H9 (cell line): ENCODE measurements at regions not wholly inside any gene's neighbourhood (a gene's known extent, or its start where the extent isn't known, plus 50 kb on each side); places are given as distances from the start of the nearest gene placed in this dataset.

Experiments used
- DNase-seq: peaks from one replicate; pipeline ENCODE4 v3.0.0-alpha.2; 2017
- H2AFZ ChIP-seq: one replicate; pipeline ENCODE4 v1.6.1; 2013; ENCODE audit warnings: mild to moderate bottlenecking, low read length, control low read depth, moderate library complexity
- H2AK5ac ChIP-seq: 2 replicates; pipeline ENCODE4 v1.6.1; 2013; ENCODE audit warnings: low read length, control low read depth, mixed read lengths; ENCODE audit not compliant: insufficient read length
- H2BK120ac ChIP-seq: one replicate; pipeline ENCODE4 v1.6.1; 2013; ENCODE audit warnings: low read depth, mild to moderate bottlenecking, low read length, control low read depth, inconsistent platforms; ENCODE audit not compliant: poor library complexity, severe bottlenecking
- H2BK12ac ChIP-seq: 2 replicates; pipeline ENCODE4 v1.6.1; 2013; ENCODE audit warnings: low read length, control low read depth, mixed read lengths, low read depth; ENCODE audit not compliant: insufficient read length
- H2BK15ac ChIP-seq: 2 replicates; pipeline ENCODE4 v1.6.1; 2013; ENCODE audit warnings: low read depth, low read length, control low read depth
- H2BK20ac ChIP-seq: one replicate; pipeline ENCODE4 v1.6.1; 2013; ENCODE audit warnings: low read depth, mild to moderate bottlenecking, low read length, control low read depth, inconsistent platforms; ENCODE audit not compliant: poor library complexity, severe bottlenecking
- H2BK5ac ChIP-seq: 2 replicates; pipeline ENCODE4 v1.6.1; 2013; ENCODE audit warnings: low read length, control low read depth, mixed read lengths; ENCODE audit not compliant: insufficient read length
- H3K14ac ChIP-seq: 2 replicates; pipeline ENCODE4 v1.6.1; 2013; ENCODE audit warnings: low read length, control low read depth; ENCODE audit not compliant: insufficient read depth
- H3K18ac ChIP-seq: 2 replicates; pipeline ENCODE4 v1.6.1; 2013; ENCODE audit warnings: low read depth, mild to moderate bottlenecking, mixed read lengths, low read length, control low read depth; ENCODE audit not compliant: insufficient read length
- H3K23ac ChIP-seq: 2 replicates; pipeline ENCODE4 v1.6.1; 2013; ENCODE audit warnings: low read length, control low read depth, mixed read lengths, low read depth; ENCODE audit not compliant: insufficient read length
- H3K23me2 ChIP-seq: 2 replicates; pipeline ENCODE4 v1.6.1; 2013; ENCODE audit warnings: low read depth, mild to moderate bottlenecking, mixed read lengths, low read length, control low read depth; ENCODE audit not compliant: insufficient read length, poor library complexity, severe bottlenecking
- H3K27ac ChIP-seq: 2 replicates; pipeline ENCODE4 v1.5.1; 2013; ENCODE audit warnings: low read length, control low read depth, mixed read lengths, low read depth; ENCODE audit not compliant: insufficient read length
- H3K27me3 ChIP-seq: 2 replicates; pipeline ENCODE4 v1.6.1; 2013; ENCODE audit warnings: low read length, control low read depth, inconsistent platforms; ENCODE audit not compliant: insufficient read depth
- H3K4ac ChIP-seq: 2 replicates; pipeline ENCODE4 v1.6.1; 2013; ENCODE audit warnings: low read depth, mild to moderate bottlenecking, control low read depth, inconsistent platforms, low read length, moderate library complexity
- H3K4me1 ChIP-seq: 2 replicates; pipeline ENCODE4 v1.6.1; 2013; ENCODE audit warnings: low read length, control low read depth, inconsistent platforms; ENCODE audit not compliant: insufficient read depth
- H3K4me2 ChIP-seq: 2 replicates; pipeline ENCODE4 v1.6.1; 2013; ENCODE audit warnings: low read length, control low read depth, mixed read lengths; ENCODE audit not compliant: insufficient read length, insufficient read depth
- H3K56ac ChIP-seq: 2 replicates; pipeline ENCODE4 v1.6.1; 2013; ENCODE audit warnings: low read depth, mild to moderate bottlenecking, mixed read lengths, low read length, control low read depth; ENCODE audit not compliant: insufficient read length
- H3K79me1 ChIP-seq: 2 replicates; pipeline ENCODE4 v1.6.1; 2013; ENCODE audit warnings: low read depth, mild to moderate bottlenecking, moderate library complexity, low read length, control low read depth, inconsistent platforms; ENCODE audit not compliant: insufficient read depth, poor library complexity, severe bottlenecking
- H3K79me2 ChIP-seq: 2 replicates; pipeline ENCODE4 v1.6.1; 2013; ENCODE audit warnings: low read length, control low read depth, inconsistent platforms; ENCODE audit not compliant: insufficient read depth
- H3K9ac ChIP-seq: 2 replicates; pipeline ENCODE4 v1.6.1; 2013; ENCODE audit warnings: low read length, control low read depth, mixed read lengths; ENCODE audit not compliant: insufficient read length; ENCODE audit errors: extremely low read depth
- H3K9me3 ChIP-seq: one replicate; pipeline ENCODE4 v1.6.1; 2013; ENCODE audit warnings: low read depth, low read length, inconsistent platforms; ENCODE audit not compliant: control insufficient read depth
- H3T11ph ChIP-seq: one replicate; pipeline ENCODE4 v1.6.1; 2013; ENCODE audit warnings: mild to moderate bottlenecking, low read length, control low read depth, inconsistent platforms
- H4K20me1 ChIP-seq: one replicate; pipeline ENCODE4 v1.6.1; 2013; ENCODE audit not compliant: control insufficient read depth, insufficient read length, insufficient read depth
- H4K5ac ChIP-seq: 2 replicates; pipeline ENCODE4 v1.6.1; 2013; ENCODE audit warnings: low read depth, mild to moderate bottlenecking, mixed read lengths, low read length, control low read depth; ENCODE audit not compliant: insufficient read length
- H4K8ac ChIP-seq: replicated peaks from 2 replicates; pipeline ENCODE4 v1.6.1; 2013; ENCODE audit warnings: low read length, control low read depth, mixed read lengths, low read depth; ENCODE audit not compliant: insufficient read length
- H4K91ac ChIP-seq: 2 replicates; pipeline ENCODE4 v1.6.1; 2013; ENCODE audit warnings: low read depth, mild to moderate bottlenecking, moderate library complexity, mixed read lengths, low read length, control low read depth; ENCODE audit not compliant: insufficient read length
- H3K27ac Mint-ChIP-seq, 3 experiments: 2 replicates in 2 of 3; 3 replicates in 1 of 3; pipeline ENCODE4 v1.8.0; 2020 to 2021; ENCODE audit warnings: mixed read lengths in 3 of 3, mild to moderate bottlenecking in 1 of 3, moderate library complexity in 1 of 3
- H3K27me3 Mint-ChIP-seq: 2 replicates; pipeline ENCODE4 v1.8.0; 2021; ENCODE audit warnings: low read depth, mild to moderate bottlenecking, moderate library complexity, mixed read lengths
- H3K36me3 Mint-ChIP-seq, 3 experiments: 2 replicates in 2 of 3; 3 replicates in 1 of 3; pipeline ENCODE4 v1.8.0; 2020 to 2021; ENCODE audit warnings: low read depth in 3 of 3, mixed read lengths in 3 of 3; ENCODE audit not compliant: insufficient read depth in 1 of 3
- H3K4me1 Mint-ChIP-seq, 2 experiments: 2 replicates each; pipeline ENCODE4 v1.8.0; 2020; ENCODE audit warnings: mixed read lengths in 2 of 2
- H3K4me3 Mint-ChIP-seq, 2 experiments: 2 replicates in 1 of 2; 3 replicates in 1 of 2; pipeline ENCODE4 v1.8.0; 2020 to 2021; ENCODE audit warnings: mild to moderate bottlenecking in 2 of 2, mixed read lengths in 2 of 2, moderate library complexity in 1 of 2
- H3K9me3 Mint-ChIP-seq, 2 experiments: 2 replicates in 1 of 2; 3 replicates in 1 of 2; pipeline ENCODE4 v1.8.0; 2020; ENCODE audit warnings: mild to moderate bottlenecking in 2 of 2, mixed read lengths in 2 of 2, moderate library complexity in 1 of 2
- WGBS: extraction: QIAGEN DNeasy Blood & Tissue Kit; methylation state at CpG from one replicate; pipeline ENCODE4 v1.1.7; 2013; ENCODE audit warnings: missing lambda C conversion rate, low lambda C conversion rate, mixed read lengths; ENCODE audit not compliant: insufficient read length; ENCODE audit errors: extremely low coverage; 5-methylcytosine and 5-hydroxymethylcytosine counted together
- TF ChIP-seq, protein P1 (sequence below): fragments of 200-600 bp; sonication (generic); conservative IDR thresholded peaks from 3 replicates; pipeline ENCODE4 v1.8.0; 2021; ENCODE audit warnings: antibody characterized with exemption, mild to moderate bottlenecking

GRCh38 chr6:84517741-84518530, 246.5 kb downstream of the TBX18 start:
- WGBS, result no CpG with 5 or more reads among the region's 2 CpGs

More at GRCh38 chr6:84517741-84518530, 246.5 kb downstream of the TBX18 start:
- no peaks in the 10 kb centered on the region for H3K79me1 ChIP-seq
- no peak overlapping the region for H3K4ac ChIP-seq
- no peak overlapping the region for H3K18ac ChIP-seq
- no peak overlapping the region for H2BK12ac ChIP-seq
- H3K4me2 ChIP-seq, result no peak overlapping the region
- no peaks in the 10 kb centered on the region for H3K23me2 ChIP-seq
- H3K4me1 ChIP-seq, result no peaks in the 10 kb centered on the region
- no peak overlapping the region for H2BK15ac ChIP-seq
- no peak overlapping the region for H3K27ac ChIP-seq
- no peaks in the 10 kb centered on the region for H3K9me3 ChIP-seq
- H2AFZ ChIP-seq, result no peak overlapping the region
- no peak overlapping the region for H2AK5ac ChIP-seq
- H3K27me3 Mint-ChIP-seq, result peaks cover 2% of the 10 kb centered on the region; the same call in 1 of the 2 replicates
- no peak for DNase-seq
- H2BK5ac ChIP-seq, result no peak overlapping the region
- H3K56ac ChIP-seq, result no peak overlapping the region
- no peak overlapping the region for H3K27ac Mint-ChIP-seq
- no peak overlapping the region for H3K4me3 Mint-ChIP-seq
- H3K14ac ChIP-seq, result no peak overlapping the region
- no peaks in the 10 kb centered on the region for H3K36me3 Mint-ChIP-seq
- H4K91ac ChIP-seq, result no peak overlapping the region
- TF ChIP-seq, protein P1, sequence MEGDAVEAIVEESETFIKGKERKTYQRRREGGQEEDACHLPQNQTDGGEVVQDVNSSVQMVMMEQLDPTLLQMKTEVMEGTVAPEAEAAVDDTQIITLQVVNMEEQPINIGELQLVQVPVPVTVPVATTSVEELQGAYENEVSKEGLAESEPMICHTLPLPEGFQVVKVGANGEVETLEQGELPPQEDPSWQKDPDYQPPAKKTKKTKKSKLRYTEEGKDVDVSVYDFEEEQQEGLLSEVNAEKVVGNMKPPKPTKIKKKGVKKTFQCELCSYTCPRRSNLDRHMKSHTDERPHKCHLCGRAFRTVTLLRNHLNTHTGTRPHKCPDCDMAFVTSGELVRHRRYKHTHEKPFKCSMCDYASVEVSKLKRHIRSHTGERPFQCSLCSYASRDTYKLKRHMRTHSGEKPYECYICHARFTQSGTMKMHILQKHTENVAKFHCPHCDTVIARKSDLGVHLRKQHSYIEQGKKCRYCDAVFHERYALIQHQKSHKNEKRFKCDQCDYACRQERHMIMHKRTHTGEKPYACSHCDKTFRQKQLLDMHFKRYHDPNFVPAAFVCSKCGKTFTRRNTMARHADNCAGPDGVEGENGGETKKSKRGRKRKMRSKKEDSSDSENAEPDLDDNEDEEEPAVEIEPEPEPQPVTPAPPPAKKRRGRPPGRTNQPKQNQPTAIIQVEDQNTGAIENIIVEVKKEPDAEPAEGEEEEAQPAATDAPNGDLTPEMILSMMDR, result no peak
- H3K4me1 Mint-ChIP-seq, result peaks cover 7 to 8% of the 10 kb centered on the region in 2 experiments; a peak in 2 of 4 replicates
- no peak overlapping the region for H4K8ac ChIP-seq
- H4K5ac ChIP-seq, result no peak overlapping the region
- no peaks in the 10 kb centered on the region for H4K20me1 ChIP-seq
- H2BK20ac ChIP-seq, result no peak overlapping the region
- no peak overlapping the region for H3K9ac ChIP-seq
- H3K79me2 ChIP-seq, result no peaks in the 10 kb centered on the region
- H3T11ph ChIP-seq, result no peak overlapping the region
- no peak overlapping the region for H3K23ac ChIP-seq
- H3K9me3 Mint-ChIP-seq, result no peaks in the 10 kb centered on the region; a peak in 1 of 5 replicates
- no peak overlapping the region for H2BK120ac ChIP-seq
- no peaks in the 10 kb centered on the region for H3K27me3 ChIP-seq
